ENCODE measurements at regions not wholly inside any gene's neighbourhood (a gene's known extent, or its start where the extent isn't known, plus 50 kb on each side); places are given as distances from the start of the nearest gene placed in this dataset.

DNA sequence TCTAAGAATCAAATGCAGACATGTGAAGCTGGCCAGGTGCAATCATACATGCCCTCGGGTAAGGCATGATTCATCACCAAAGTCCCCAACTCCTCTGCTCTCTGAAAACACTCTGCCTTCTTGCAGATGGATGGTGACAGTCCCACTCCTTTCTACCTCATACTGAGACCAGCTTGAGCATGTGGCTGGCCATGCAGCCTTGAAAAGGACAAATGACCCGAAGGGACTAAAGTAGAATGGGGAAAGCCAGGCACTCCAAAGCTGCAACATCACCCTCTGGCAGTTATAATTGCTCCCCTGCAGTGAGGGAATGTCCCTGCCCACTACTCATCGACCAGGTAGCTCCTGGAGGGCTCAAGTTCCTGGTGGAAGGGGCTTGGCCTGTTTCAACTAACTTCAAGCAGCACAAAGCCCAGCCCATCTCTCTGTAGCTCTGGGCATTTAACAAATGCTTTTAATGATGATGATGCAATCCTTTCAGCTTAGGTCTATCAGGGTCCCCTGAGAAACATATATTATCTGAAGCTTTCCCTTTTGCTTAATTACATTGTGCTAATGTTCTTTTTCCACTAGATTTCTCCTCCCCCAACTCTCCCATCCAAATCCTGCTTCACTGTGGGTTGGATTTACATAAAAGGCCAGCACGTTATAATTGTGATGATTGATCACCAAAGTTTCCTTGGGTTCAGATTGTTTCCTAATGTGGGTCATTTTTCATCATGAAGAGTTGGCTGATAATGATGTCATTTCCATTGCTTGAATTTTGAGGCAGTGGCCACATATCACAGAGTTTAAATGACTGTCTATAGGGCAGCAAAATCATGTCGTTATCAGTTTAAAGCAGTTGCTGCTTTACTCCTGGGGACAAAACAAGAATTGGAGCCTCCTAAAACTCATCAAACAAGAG, 436.5 kb upstream of the SLC30A5 start:
- TF ChIP-seq, protein P1, sequence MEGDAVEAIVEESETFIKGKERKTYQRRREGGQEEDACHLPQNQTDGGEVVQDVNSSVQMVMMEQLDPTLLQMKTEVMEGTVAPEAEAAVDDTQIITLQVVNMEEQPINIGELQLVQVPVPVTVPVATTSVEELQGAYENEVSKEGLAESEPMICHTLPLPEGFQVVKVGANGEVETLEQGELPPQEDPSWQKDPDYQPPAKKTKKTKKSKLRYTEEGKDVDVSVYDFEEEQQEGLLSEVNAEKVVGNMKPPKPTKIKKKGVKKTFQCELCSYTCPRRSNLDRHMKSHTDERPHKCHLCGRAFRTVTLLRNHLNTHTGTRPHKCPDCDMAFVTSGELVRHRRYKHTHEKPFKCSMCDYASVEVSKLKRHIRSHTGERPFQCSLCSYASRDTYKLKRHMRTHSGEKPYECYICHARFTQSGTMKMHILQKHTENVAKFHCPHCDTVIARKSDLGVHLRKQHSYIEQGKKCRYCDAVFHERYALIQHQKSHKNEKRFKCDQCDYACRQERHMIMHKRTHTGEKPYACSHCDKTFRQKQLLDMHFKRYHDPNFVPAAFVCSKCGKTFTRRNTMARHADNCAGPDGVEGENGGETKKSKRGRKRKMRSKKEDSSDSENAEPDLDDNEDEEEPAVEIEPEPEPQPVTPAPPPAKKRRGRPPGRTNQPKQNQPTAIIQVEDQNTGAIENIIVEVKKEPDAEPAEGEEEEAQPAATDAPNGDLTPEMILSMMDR (IDR thresholded peaks at IDR 0.05; ENCODE audit: low read depth, low read length, missing control alignments), result no peak
- H3K4me3 ChIP-seq (replicated peaks; ENCODE audit: low read depth, low read length), result no peak overlapping the region
- no peak for DNase-seq (ENCODE audit: extremely low read depth, low read depth)

DNA sequence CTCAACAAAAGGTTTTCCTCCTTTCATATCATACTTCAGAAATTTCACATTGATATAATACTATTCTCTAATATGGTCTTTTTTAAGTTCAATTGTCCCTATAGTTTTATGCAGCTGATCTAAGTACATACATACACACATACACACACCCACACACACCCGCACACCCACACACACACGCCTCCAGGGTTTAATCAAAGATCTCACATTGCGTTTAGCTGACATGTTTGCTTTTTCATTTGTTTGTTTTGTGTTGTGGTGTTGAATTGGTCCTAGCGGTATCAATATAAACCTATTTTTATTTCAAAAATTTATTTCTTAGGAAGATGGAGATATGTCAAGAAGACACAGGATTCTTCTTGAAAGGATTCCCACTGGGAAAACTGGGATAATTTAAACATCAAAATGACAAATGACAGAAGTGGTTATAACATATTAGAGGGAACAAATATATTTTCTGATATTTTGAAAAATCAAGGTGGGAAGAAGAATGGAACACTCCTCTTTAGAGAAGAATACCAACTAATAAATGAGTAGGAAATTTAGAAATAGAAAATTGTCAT, 434.9 kb upstream of the SLC30A5 start:
- no peak for DNase-seq (ENCODE audit: extremely low read depth, low read depth)
- H3K4me3 ChIP-seq (replicated peaks; ENCODE audit: low read depth, low read length), result no peak overlapping the region
- TF ChIP-seq, protein P1 (IDR thresholded peaks at IDR 0.05; ENCODE audit: low read depth, low read length, missing control alignments), result no peak

DNA sequence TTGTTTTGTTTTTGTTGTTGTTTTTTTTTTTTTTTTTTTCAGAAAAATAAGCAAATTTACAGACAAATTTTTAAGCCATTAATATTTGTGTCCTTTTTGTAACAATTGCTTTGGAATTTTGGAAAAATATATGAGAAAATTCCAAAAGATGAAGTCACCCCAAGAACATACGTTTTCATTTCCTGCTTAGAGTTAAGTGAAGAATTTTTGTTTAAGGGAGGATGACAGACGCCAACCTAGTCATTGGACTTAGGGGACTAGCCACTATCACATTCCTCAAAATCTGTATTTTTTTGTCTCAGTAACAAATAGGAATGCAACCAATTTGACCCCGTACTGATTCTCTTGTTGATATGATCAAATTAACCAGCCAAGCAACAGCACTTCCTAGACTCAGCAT, 433.9 kb upstream of the SLC30A5 start:
- H3K4me3 ChIP-seq (replicated peaks; ENCODE audit: low read depth, low read length), result no peak overlapping the region
- TF ChIP-seq, protein P1 (IDR thresholded peaks at IDR 0.05; ENCODE audit: low read depth, low read length, missing control alignments), result no peak
- DNase-seq (ENCODE audit: extremely low read depth, low read depth), result no peak

DNA sequence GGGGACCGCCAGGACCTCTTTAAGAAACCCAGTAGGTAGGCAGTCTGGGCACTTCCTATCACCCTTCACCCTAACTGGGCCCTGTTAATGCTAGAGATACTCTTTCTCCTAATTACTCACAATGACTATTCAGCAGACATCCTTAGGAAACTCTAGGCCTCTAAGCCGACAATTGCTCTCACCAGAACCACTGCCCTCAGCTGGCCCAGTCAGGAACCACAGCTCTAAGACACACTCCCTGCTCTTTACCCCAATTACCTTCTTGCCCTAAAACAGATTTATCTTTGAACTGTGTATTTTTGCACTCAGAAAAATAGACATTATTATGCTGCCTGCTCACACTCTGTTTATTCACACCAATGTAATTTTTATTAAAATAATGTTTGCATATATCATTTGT, 432.6 kb upstream of the SLC30A5 start:
- DNase-seq (ENCODE audit: extremely low read depth, low read depth), result no peak
- no peak overlapping the region for H3K4me3 ChIP-seq (replicated peaks; ENCODE audit: low read depth, low read length)
- TF ChIP-seq, protein P1 (IDR thresholded peaks at IDR 0.05; ENCODE audit: low read depth, low read length, missing control alignments), result peak; percentile 42

DNA sequence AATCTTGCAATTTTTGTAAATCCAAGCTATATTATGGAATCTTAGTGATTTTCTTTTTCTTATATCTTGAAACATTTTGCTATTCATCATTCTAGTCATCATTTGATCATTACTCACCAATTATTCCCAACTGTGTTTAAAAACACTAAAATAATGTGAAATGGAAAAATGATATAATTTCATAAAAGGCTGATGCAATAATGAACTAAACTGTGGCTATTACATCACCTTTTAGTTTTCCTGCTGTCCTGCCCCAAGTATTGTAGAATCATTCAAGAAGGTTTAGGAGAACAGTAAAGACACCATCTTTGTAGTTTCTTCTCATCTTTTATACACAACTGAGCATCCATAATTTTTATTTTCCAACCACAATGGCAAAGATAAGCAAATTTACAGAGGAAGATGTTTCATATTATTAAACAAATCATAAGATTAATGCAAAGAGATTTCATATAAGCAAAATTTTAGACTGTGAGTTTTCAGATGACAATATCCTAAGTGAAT, 431.0 kb upstream of the SLC30A5 start:
- DNase-seq (ENCODE audit: extremely low read depth, low read depth), result no peak
- TF ChIP-seq, protein P1 (IDR thresholded peaks at IDR 0.05; ENCODE audit: low read depth, low read length, missing control alignments), result no peak

DNA sequence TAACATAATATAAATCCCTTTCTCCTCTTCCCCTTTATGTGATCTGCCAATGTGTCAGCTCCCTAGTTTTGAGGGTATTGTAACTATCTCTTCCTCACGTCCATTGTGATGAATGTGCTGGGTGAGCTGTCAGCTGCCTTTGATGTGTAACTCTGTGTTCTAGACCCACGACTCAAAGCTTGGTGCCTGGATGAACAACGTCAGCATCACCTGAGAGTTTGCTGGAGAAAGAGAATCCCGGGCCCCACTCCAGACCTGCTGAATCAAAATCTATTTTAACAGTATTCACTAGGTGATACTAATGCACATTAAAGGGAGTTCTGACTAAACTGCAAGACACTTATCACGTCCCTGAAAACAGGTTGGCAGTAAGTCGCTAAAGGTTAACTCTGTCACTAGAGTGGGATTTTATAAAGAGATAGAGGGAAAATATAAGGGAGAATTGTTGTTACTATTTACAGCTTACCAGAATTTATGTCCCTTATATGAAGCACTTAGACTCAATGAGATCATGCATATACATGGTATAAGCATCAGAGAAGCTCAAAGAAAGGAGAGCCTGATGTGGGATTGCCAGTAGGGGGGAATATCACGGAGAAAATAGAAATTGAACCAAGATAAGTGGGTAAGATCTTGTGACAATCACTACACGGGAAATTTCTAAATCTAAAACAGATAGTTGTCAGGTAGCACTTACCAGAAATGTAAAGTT, 423.8 kb upstream of the SLC30A5 start:
- TF ChIP-seq, protein P1 (IDR thresholded peaks at IDR 0.05; ENCODE audit: low read depth, low read length, missing control alignments), result no peak
- no peak overlapping the region for H3K4me3 ChIP-seq (replicated peaks; ENCODE audit: low read depth, low read length)
- no peak for DNase-seq (ENCODE audit: extremely low read depth, low read depth)

More for the DNA sequence above, 431.0 kb upstream of the SLC30A5 start:
- no peak overlapping the region for H3K4me3 ChIP-seq (replicated peaks; ENCODE audit: low read depth, low read length)

Data from HFF-Myc (cell line).